PC-3 (cell line): ENCODE measurements at regions not wholly inside any gene's neighbourhood (a gene's known extent, or its start where the extent isn't known, plus 50 kb on each side); places are given as distances from the start of the nearest gene placed in this dataset.
"Not testable (repeated sequence)": the region's sequence is repeated elsewhere in the genome, so short reads cannot be mapped to it uniquely, and the experiment has no call there.

Experiments
- ATAC-seq: fragments of 200-7000 bp; cut with Tn5 transposase; 2 replicates; pipeline ENCODE4 v1.9.1; 2020; ENCODE audit warnings: mild to moderate bottlenecking, moderate library complexity
- BruUV-seq: library from RNA; stranded (reverse); fragments of 400-500 nt; replicated peaks from 2 replicates; lab custom pipeline; 2021; lab: Mats Ljungman, UMichigan
- CTCF ChIA-PET: fragments of 300-600 bp; sonication (Branson Sonifier 250); formaldehyde crosslinking; loops from one replicate; lab custom pipeline; 2022; ENCODE audit warnings: antibody characterized with exemption; lab: Charles Lee
- POLR2A ChIA-PET: fragments of 300-600 bp; sonication (Branson Sonifier 250); formaldehyde crosslinking; loops from one replicate; lab custom pipeline; 2022; ENCODE audit warnings: antibody characterized with exemption; ENCODE audit not compliant: unreplicated experiment; lab: Charles Lee
- DNase-seq: peaks from one replicate; pipeline ENCODE4 v3.0.0-alpha.2; 2015
- H2AFZ ChIP-seq: fragments of 300-600 bp; sonication (generic); 2 replicates; pipeline ENCODE4 v1.6.0; 2016; ENCODE audit warnings: antibody characterized with exemption, low read length
- H3F3A ChIP-seq: fragments of 300-600 bp; sonication (generic); one replicate; pipeline ENCODE4 v1.6.0; 2017; ENCODE audit warnings: antibody characterized with exemption, low read length, control low read depth, mild to moderate bottlenecking; ENCODE audit not compliant: unreplicated experiment
- H3K27ac ChIP-seq: fragments of 300-600 bp; sonication (generic); 2 replicates; pipeline ENCODE4 v1.5.1; 2016; ENCODE audit warnings: mild to moderate bottlenecking, low read length
- H3K27me3 ChIP-seq: fragments of 300-600 bp; sonication (generic); 2 replicates; pipeline ENCODE4 v1.6.1; 2016; ENCODE audit warnings: low read length, mixed read lengths
- H3K36me3 ChIP-seq: fragments of 300-600 bp; sonication (generic); 2 replicates; pipeline ENCODE4 v1.6.1; 2016; ENCODE audit warnings: low read depth, mixed run types, low read length, mixed read lengths
- H3K4me1 ChIP-seq: fragments of 300-600 bp; sonication (generic); 2 replicates; pipeline ENCODE4 v1.5.1; 2016; ENCODE audit warnings: low read length; ENCODE audit not compliant: insufficient read depth
- H3K4me2 ChIP-seq: fragments of 300-600 bp; sonication (generic); 2 replicates; pipeline ENCODE4 v1.6.0; 2016; ENCODE audit warnings: low read length
- H3K4me3 ChIP-seq: fragments of 300-600 bp; sonication (generic); 2 replicates; pipeline ENCODE4 v1.5.1; 2016; ENCODE audit warnings: mild to moderate bottlenecking, low read length, mixed read lengths
- H3K79me2 ChIP-seq: fragments of 300-600 bp; sonication (generic); 2 replicates; pipeline ENCODE4 v1.6.1; 2017; ENCODE audit warnings: low read length, mixed read lengths
- H3K9ac ChIP-seq: fragments of 300-600 bp; sonication (generic); 2 replicates; pipeline ENCODE4 v1.6.0; 2016; ENCODE audit warnings: mild to moderate bottlenecking, low read length
- H3K9me2 ChIP-seq: fragments of 300-600 bp; sonication (generic); replicated peaks from 2 replicates; pipeline ENCODE4 v1.6.1; 2016; ENCODE audit warnings: mixed run types, low read length, mixed read lengths
- H3K9me3 ChIP-seq: fragments of 300-600 bp; sonication (generic); 2 replicates; pipeline ENCODE4 v1.6.1; 2016; ENCODE audit warnings: low read length, mixed read lengths
- H4K20me1 ChIP-seq: fragments of 300-600 bp; sonication (generic); 2 replicates; pipeline ENCODE4 v1.6.1; 2016; ENCODE audit warnings: low read length, mixed read lengths
- EZH2 ChIP-seq: fragments of 300-600 bp; sonication (generic); IDR thresholded peaks from one replicate; pipeline ENCODE4 v1.6.1; 2017; ENCODE audit warnings: antibody characterized with exemption, mild to moderate bottlenecking, low read length; ENCODE audit not compliant: unreplicated experiment
- EZH2phosphoT487 ChIP-seq: fragments of 300-600 bp; sonication (generic); IDR thresholded peaks from 2 replicates; pipeline ENCODE4 v1.6.1; 2018; ENCODE audit warnings: mild to moderate bottlenecking, antibody characterized with exemption, low read length, borderline replicate concordance
- intact Hi-C: fragments of 100-400 bp; cut with micrococcal nuclease; formaldehyde crosslinking; loops from 2 replicates; pipeline ENCODE4 v1.9.0; 2023
- TF ChIP-seq, protein P1 (sequence below): fragments of 300-600 bp; sonication (generic); conservative IDR thresholded peaks from 2 replicates; pipeline ENCODE4 v1.5.1; 2017; ENCODE audit warnings: antibody characterized with exemption, low read depth, mild to moderate bottlenecking, low read length

DNA sequence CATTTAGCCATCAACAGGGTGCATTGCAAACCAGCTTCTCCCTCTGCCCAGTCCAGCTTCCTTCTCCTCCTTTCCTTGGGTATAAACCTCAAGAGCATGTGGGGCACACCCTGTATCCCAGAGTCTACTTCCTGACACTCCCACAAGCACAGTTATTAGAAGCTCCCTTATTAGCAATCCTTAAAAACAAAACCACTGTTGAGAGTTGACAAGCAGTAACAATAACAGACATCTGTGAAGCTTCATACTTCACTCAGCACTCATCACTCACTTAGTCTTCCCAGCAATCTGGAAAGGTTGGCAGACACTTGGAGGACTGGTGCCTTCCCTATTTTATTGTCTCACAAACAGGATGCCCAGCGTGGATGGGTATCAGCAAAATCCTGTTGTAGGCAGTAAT lies 155.5 kb upstream of the PROK2 start:
- CTCF ChIA-PET, result no interaction called here
- no peaks in the 10 kb centered on the region for H3K36me3 ChIP-seq
- no peak overlapping the region for H3K4me2 ChIP-seq
- H3K9me2 ChIP-seq, result no peaks in the 10 kb centered on the region
- H3K79me2 ChIP-seq, result no peaks in the 10 kb centered on the region
- DNase-seq, result no peak
- POLR2A ChIA-PET, result no interaction called here
- ATAC-seq, result no peak
- no peaks in the 10 kb centered on the region for H3K4me1 ChIP-seq
- H2AFZ ChIP-seq, result no peak overlapping the region
- TF ChIP-seq EZH2 (no peak), EZH2phosphoT487 (no peak)
- TF ChIP-seq, protein P1, sequence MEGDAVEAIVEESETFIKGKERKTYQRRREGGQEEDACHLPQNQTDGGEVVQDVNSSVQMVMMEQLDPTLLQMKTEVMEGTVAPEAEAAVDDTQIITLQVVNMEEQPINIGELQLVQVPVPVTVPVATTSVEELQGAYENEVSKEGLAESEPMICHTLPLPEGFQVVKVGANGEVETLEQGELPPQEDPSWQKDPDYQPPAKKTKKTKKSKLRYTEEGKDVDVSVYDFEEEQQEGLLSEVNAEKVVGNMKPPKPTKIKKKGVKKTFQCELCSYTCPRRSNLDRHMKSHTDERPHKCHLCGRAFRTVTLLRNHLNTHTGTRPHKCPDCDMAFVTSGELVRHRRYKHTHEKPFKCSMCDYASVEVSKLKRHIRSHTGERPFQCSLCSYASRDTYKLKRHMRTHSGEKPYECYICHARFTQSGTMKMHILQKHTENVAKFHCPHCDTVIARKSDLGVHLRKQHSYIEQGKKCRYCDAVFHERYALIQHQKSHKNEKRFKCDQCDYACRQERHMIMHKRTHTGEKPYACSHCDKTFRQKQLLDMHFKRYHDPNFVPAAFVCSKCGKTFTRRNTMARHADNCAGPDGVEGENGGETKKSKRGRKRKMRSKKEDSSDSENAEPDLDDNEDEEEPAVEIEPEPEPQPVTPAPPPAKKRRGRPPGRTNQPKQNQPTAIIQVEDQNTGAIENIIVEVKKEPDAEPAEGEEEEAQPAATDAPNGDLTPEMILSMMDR, result no peak
- no peaks in the 10 kb centered on the region for H3K9me3 ChIP-seq
- H4K20me1 ChIP-seq, result no peaks in the 10 kb centered on the region
- no peak overlapping the region for H3K4me3 ChIP-seq
- intact Hi-C loops, result no loop called here
- no peak overlapping the region for H3K27ac ChIP-seq
- H3K27me3 ChIP-seq, result peaks cover 51% of the 10 kb centered on the region
- no TSS peak for BruUV-seq
- no peak overlapping the region for H3K9ac ChIP-seq
- H3F3A ChIP-seq, result no peaks in the 10 kb centered on the region

DNA sequence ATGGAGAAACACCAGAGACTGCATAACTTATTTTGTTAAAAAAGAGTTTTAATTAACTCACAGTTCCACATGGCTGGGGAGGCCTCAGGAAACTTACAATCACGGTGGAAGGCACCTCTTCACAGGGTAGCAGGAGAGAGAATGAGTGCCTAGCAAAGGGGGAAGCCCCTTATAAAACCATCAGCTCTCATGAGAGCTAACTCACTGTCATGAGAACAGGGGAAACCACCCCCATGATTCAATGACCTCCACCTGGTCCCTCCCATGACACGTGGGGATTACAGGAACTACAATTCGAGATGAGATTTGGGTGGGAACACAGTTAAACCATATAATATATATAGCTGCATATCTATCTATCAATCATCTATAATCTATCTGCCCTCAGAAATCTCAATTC lies 153.1 kb upstream of the PROK2 start:
- H3K27ac ChIP-seq, POLR2A ChIA-PET, ATAC-seq: not testable (repeated sequence)

DNA sequence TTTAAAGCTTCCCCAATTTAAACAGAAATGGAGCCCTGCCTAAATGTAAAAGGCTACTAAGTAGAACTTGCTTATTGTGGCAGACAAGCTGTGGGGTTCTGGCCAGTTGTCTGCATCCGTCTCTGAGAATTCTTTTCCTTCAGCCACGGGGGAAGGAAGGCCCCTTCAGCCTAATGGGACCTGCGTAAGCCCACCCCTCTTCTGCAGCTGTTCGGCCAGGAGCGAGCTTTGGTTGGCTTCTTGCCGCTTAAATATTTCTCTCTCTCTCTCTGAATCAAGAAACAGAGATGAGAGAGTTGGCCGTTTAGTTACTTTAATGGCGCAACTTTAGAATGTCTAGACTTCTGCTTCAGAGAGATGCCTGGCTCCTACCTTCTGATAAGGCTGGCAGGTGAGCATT lies 151.7 kb upstream of the PROK2 start:
- H3K9me3 ChIP-seq, result no peaks in the 10 kb centered on the region
- H3K9ac ChIP-seq, result no peak overlapping the region
- POLR2A ChIA-PET, result no interaction called here
- no peak overlapping the region for H3K27ac ChIP-seq
- no peak overlapping the region for H3K4me3 ChIP-seq
- intact Hi-C loops, result no loop called here
- no peaks in the 10 kb centered on the region for H3K36me3 ChIP-seq
- no TSS peak for BruUV-seq
- no peaks in the 10 kb centered on the region for H4K20me1 ChIP-seq
- DNase-seq, result no peak
- no peak overlapping the region for H2AFZ ChIP-seq
- no peaks in the 10 kb centered on the region for H3K79me2 ChIP-seq
- no peak overlapping the region for H3K4me2 ChIP-seq
- ATAC-seq, result no peak
- H3K9me2 ChIP-seq, result no peaks in the 10 kb centered on the region
- H3K4me1 ChIP-seq, result no peaks in the 10 kb centered on the region
- H3F3A ChIP-seq, result no peaks in the 10 kb centered on the region
- CTCF ChIA-PET, result no interaction called here
- H3K27me3 ChIP-seq, result peaks cover 79% of the 10 kb centered on the region
- TF ChIP-seq EZH2, result no peak
- TF ChIP-seq, protein P1, result no peak
- TF ChIP-seq EZH2phosphoT487, result no peak

More for the DNA sequence above, 153.1 kb upstream of the PROK2 start:
- H3K9me2 ChIP-seq, CTCF ChIA-PET, H3K36me3 ChIP-seq, H3K4me2 ChIP-seq, H3F3A ChIP-seq, H4K20me1 ChIP-seq, intact Hi-C loops, H3K4me1 ChIP-seq, H3K9me3 ChIP-seq, H3K9ac ChIP-seq, H3K4me3 ChIP-seq, H2AFZ ChIP-seq, H3K79me2 ChIP-seq, DNase-seq, BruUV-seq: not testable (repeated sequence)
- H3K27me3 ChIP-seq, result peaks cover 75% of the 10 kb centered on the region
